ENCODE measurements at regions not wholly inside any gene's neighbourhood (a gene's known extent, or its start where the extent isn't known, plus 50 kb on each side); places are given as distances from the start of the nearest gene placed in this dataset.

GRCh38 chr5:67478337-67478736 lies 281.7 kb upstream of the CD180 start:
- no peak for DNase-seq (ENCODE audit: low spot score in 2 of 2)
- no peaks in the 10 kb centered on the region for H3K9me3 Mint-ChIP-seq
- no peaks in the 10 kb centered on the region for H3K4me1 Mint-ChIP-seq
- H3K27ac Mint-ChIP-seq: no peak overlapping the region
- no peak overlapping the region for H3K4me3 Mint-ChIP-seq
- ATAC-seq: no peak
- no peaks in the 10 kb centered on the region for H3K36me3 Mint-ChIP-seq

DNA sequence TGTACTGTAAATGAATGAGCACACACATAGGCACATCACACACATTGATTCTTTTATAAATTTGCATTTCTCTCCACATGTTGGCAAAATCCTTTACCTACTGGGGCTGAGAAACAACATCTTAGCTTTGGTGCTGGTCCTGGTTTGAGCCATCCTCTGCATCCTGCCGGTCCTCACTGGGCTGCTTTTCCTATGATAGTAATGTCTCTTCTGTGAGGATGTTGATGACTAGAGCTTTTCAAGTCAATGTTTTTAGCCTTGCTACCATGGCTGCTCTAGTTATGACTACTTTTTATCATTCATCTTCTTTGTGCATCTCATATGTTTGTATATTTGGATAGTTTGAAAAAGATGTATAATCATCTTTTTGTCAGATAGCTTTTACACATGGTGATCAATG lies 280.4 kb upstream of the CD180 start:
- Mint-ChIP-seq H3K4me3 (no peak overlapping the region), H3K27ac (no peak overlapping the region), H3K36me3 (no peaks in the 10 kb centered on the region), H3K4me1 (no peaks in the 10 kb centered on the region), H3K9me3 (no peaks in the 10 kb centered on the region)
- no peak for ATAC-seq
- DNase-seq (ENCODE audit: low spot score in 2 of 2): no peak

GRCh38 chr5:67476531-67476930 lies 279.9 kb upstream of the CD180 start:
- no peak overlapping the region for H3K27ac Mint-ChIP-seq
- no peaks in the 10 kb centered on the region for H3K4me1 Mint-ChIP-seq
- H3K9me3 Mint-ChIP-seq: no peaks in the 10 kb centered on the region
- DNase-seq (ENCODE audit: low spot score in 2 of 2) (no peak), ATAC-seq (no peak)
- H3K4me3 Mint-ChIP-seq: no peak overlapping the region
- H3K36me3 Mint-ChIP-seq: no peaks in the 10 kb centered on the region

- H3K4me1 Mint-ChIP-seq: no peaks in the 10 kb centered on the region
- H3K4me3 Mint-ChIP-seq: no peak overlapping the region
- H3K9me3 Mint-ChIP-seq: no peaks in the 10 kb centered on the region
- H3K27ac Mint-ChIP-seq: no peak overlapping the region
- DNase-seq (ENCODE audit: low spot score in 2 of 2) (no peak), ATAC-seq (no peak)
- H3K36me3 Mint-ChIP-seq: no peaks in the 10 kb centered on the region
Measured at GRCh38 chr5:67475489-67475888, 278.9 kb upstream of the CD180 start.

DNA sequence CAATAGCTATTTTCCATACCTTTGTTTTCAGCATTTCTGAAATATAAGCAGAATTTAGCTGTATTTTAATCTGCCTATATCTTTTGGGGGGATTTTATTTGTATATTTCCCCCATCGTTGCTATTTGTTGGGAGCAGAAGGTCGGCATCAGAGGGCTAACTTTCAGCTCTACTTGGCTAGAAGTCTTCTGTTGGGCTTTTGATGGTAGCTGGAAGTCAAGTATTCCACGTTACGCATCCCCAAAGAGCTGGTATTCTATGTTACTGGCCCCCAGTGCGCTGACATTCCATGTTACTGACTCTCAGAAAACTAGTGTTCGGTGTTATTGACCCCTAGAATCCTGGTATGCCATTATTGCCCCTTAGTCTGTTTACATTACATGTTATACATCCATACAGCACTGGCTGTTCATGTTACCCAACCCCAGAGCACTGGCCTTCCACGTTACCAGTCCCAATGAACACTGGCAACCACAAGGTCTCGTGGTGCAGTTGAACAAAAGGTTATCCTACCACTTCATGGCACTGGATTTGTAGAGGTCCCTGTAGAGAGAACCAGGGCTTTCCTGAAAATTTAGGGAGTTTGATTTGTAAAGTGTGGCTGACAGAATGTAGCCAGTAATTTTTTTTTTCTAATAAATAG lies 278.1 kb upstream of the CD180 start:
- H3K9me3 Mint-ChIP-seq: no peaks in the 10 kb centered on the region
- H3K4me3 Mint-ChIP-seq: no peak overlapping the region
- H3K36me3 Mint-ChIP-seq: no peaks in the 10 kb centered on the region
- H3K27ac Mint-ChIP-seq: no peak overlapping the region
- H3K4me1 Mint-ChIP-seq: no peaks in the 10 kb centered on the region
- ATAC-seq (no peak), DNase-seq (ENCODE audit: low spot score in 2 of 2) (no peak)

GRCh38 chr5:67467110-67467509 lies 270.5 kb upstream of the CD180 start:
- DNase-seq (ENCODE audit: low spot score in 2 of 2) (no peak), ATAC-seq (no peak)
- H3K9me3 Mint-ChIP-seq: no peaks in the 10 kb centered on the region
- H3K4me1 Mint-ChIP-seq: peaks cover 6% of the 10 kb centered on the region
- H3K27ac Mint-ChIP-seq: no peak overlapping the region
- no peaks in the 10 kb centered on the region for H3K36me3 Mint-ChIP-seq
- no peak overlapping the region for H3K4me3 Mint-ChIP-seq

- H3K4me3 Mint-ChIP-seq: no peak overlapping the region
- H3K4me1 Mint-ChIP-seq: peaks cover 6% of the 10 kb centered on the region
- ATAC-seq: no peak
- no peaks in the 10 kb centered on the region for H3K9me3 Mint-ChIP-seq
- no peak for DNase-seq (ENCODE audit: low spot score in 2 of 2)
- no peak overlapping the region for H3K27ac Mint-ChIP-seq
- no peaks in the 10 kb centered on the region for H3K36me3 Mint-ChIP-seq
Measured at GRCh38 chr5:67465537-67466207, 269.1 kb upstream of the CD180 start.

GRCh38 chr5:67462147-67462546 lies 265.5 kb upstream of the CD180 start:
- H3K36me3 Mint-ChIP-seq: no peaks in the 10 kb centered on the region

GRCh38 chr5:67459253-67459652 lies 262.7 kb upstream of the CD180 start:
- Mint-ChIP-seq H3K9me3 (no peaks in the 10 kb centered on the region), H3K27ac (no peak overlapping the region), H3K4me1 (no peaks in the 10 kb centered on the region), H3K4me3 (no peak overlapping the region), H3K36me3 (no peaks in the 10 kb centered on the region)
- no peak for ATAC-seq
- DNase-seq (ENCODE audit: low spot score in 2 of 2): no peak

More at GRCh38 chr5:67462147-67462546, 265.5 kb upstream of the CD180 start:
- Mint-ChIP-seq H3K4me3 (no peak overlapping the region), H3K9me3 (no peaks in the 10 kb centered on the region), H3K4me1 (peaks cover 2% of the 10 kb centered on the region), H3K27ac (no peak overlapping the region)
- ATAC-seq (no peak), DNase-seq (ENCODE audit: low spot score in 2 of 2) (no peak)

- no peak overlapping the region for H3K27ac Mint-ChIP-seq
- no peak overlapping the region for H3K4me3 Mint-ChIP-seq
- no peaks in the 10 kb centered on the region for H3K36me3 Mint-ChIP-seq
- no peaks in the 10 kb centered on the region for H3K4me1 Mint-ChIP-seq
- DNase-seq (ENCODE audit: low spot score in 2 of 2): no peak
- no peaks in the 10 kb centered on the region for H3K9me3 Mint-ChIP-seq
- no peak for ATAC-seq
Measured at GRCh38 chr5:67455970-67456369, 259.4 kb upstream of the CD180 start.

GRCh38 chr5:67454957-67455561 lies 258.5 kb upstream of the CD180 start:
- H3K36me3 Mint-ChIP-seq: no peaks in the 10 kb centered on the region
- ATAC-seq: no peak
- H3K4me3 Mint-ChIP-seq: no peak overlapping the region
- no peaks in the 10 kb centered on the region for H3K4me1 Mint-ChIP-seq
- no peaks in the 10 kb centered on the region for H3K9me3 Mint-ChIP-seq
- H3K27ac Mint-ChIP-seq: no peak overlapping the region
- DNase-seq (ENCODE audit: low spot score in 2 of 2): no peak

DNA sequence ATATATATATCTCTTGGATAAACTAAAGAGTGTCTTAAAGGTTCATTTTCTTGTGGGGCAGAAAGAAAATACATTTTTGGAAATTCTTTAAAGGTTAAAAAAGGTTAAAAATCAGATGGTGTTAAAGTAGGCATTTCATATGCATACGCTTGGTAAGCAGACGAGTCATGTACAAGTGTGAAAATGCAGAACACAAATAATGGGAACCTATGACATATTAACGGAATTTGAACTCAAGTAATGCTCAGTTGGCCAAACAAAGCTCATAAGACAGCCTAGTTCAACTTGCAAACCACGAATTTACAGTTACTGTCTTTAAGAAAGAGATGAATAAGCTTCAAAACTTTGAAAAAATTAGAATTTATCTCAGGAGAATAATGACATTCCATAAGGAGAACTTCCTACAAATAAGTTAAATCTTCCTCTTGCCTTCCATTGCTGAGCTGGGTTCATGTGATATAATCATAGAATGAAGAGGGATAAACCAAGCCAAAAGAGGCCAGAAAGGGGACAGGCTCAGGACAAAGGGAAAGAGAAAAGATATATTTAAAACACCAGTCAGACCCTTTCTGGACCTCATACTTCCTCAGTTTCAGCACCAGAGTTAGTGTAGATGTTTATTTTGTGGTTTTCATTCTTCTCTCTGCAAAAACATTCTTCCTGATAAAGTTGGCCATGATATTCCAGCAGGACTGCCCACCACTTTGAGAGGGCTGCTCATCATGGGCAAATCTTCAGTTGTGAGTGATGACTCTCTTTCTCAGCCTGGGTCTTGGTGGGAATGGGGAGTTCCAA lies 256.7 kb upstream of the CD180 start:
- H3K27ac Mint-ChIP-seq: no peak overlapping the region
- no peak for ATAC-seq
- H3K4me3 Mint-ChIP-seq: no peak overlapping the region
- no peaks in the 10 kb centered on the region for H3K36me3 Mint-ChIP-seq
- DNase-seq (ENCODE audit: low spot score in 2 of 2): no peak
- H3K9me3 Mint-ChIP-seq: no peaks in the 10 kb centered on the region
- H3K4me1 Mint-ChIP-seq: no peaks in the 10 kb centered on the region

DNA sequence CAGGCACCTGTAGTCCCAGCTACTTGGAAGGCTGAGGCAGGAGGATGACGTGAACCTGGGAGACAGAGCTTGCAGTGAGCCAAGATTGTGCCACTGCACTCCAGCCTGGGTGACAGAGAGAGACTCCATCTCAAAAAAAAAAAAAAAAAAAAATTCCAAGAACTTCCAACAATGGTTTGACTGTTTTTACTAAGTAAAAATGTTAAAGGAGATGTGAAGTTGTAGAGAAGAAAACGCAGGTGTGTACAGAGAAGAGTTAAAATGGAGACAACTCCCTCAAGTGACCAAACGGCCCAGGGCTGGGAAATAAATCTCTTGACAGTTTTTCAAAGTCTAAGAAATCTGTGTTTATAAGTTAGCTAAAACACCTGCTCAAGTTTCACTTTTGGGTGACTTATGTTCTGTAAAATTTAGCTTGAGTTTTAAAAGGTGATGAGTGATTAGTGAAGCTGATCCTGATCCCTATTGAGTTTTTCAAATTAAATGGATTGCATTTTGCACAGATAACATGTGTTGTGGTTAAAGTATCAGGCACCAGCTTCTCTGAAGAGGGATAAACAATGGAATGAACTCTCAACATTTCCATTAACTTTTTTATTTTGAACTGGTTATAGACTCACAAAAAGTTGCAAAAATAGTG lies 255.2 kb upstream of the CD180 start:
- Mint-ChIP-seq H3K4me3 (no peak overlapping the region), H3K9me3 (no peaks in the 10 kb centered on the region), H3K4me1 (no peaks in the 10 kb centered on the region), H3K36me3 (no peaks in the 10 kb centered on the region), H3K27ac (no peak overlapping the region)
- no peak for ATAC-seq
- no peak for DNase-seq (ENCODE audit: low spot score in 2 of 2)

DNA sequence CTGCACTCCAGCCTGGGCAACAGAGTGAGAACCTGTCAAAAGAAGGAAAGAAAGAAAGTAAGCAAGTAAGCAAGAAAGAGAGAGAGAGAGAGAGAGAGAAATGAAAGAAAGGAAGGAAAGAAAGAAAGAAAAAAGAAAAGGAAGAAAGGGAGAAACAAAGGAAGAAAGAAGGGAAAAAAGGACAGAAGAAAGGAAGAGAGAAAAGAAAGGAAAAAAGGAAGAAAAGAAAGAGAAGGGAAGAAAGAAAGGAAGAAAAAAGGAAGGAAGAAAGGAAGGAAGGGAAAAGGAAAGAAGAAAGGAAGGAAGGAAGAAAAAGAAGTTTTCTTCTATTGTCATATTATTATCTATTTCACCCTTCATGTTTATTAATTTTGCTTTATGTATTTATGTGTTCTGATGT lies 251.1 kb upstream of the CD180 start:
- DNase-seq (ENCODE audit: low spot score in 2 of 2): no peak
- H3K36me3 Mint-ChIP-seq: no peaks in the 10 kb centered on the region
- H3K27ac Mint-ChIP-seq: no peak overlapping the region
- no peak for ATAC-seq
- no peaks in the 10 kb centered on the region for H3K4me1 Mint-ChIP-seq
- H3K4me3 Mint-ChIP-seq: no peak overlapping the region
- H3K9me3 Mint-ChIP-seq: no peaks in the 10 kb centered on the region
